GM19372 (cell line): ENCODE measurements at regions not wholly inside any gene's neighbourhood (a gene's known extent, or its start where the extent isn't known, plus 50 kb on each side); places are given as distances from the start of the nearest gene placed in this dataset.

Experiments used
- ATAC-seq: cut with Tn5 transposase; IDR thresholded peaks from one replicate; pipeline ENCODE4 v1.9.1; 2021; ENCODE audit warnings: mild to moderate bottlenecking, low read depth, moderate library complexity; ENCODE audit not compliant: unreplicated experiment

- no peak for ATAC-seq
These were observed 357.9 kb downstream of the KLF12 start for GRCh38 chr13:73776151-73776785.

GRCh38 chr13:73773168-73773549 lies 361.0 kb downstream of the KLF12 start:
- no peak for ATAC-seq

- ATAC-seq, result no peak
These were observed 361.6 kb downstream of the KLF12 start for GRCh38 chr13:73772449-73773167.

DNA sequence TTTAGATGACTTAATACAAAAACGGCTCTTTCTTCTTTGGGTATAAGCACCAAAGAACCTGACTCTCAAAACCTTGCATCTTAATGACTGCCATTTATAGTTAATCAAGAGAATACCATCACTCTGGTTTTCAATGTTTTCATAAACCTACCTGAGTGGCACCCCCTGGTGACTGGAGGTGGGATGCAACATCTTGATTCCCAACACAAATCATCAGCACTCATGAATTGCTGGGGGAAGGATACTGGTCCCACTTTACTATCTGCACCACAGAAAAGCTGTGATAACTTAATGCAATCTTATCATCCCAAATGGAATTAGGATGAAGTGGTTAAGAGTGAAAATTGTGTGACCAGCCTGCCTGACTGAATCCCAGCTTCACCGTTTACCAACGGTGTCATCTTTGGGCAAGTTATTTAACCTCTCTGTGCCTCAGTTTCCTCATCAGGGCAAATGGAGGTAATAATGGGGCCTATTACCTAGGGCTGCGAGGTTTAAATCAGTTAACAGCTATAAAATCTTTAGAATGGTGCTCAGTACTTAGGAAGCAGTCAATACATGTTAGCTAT lies 366.4 kb downstream of the KLF12 start:
- ATAC-seq, result no peak

DNA sequence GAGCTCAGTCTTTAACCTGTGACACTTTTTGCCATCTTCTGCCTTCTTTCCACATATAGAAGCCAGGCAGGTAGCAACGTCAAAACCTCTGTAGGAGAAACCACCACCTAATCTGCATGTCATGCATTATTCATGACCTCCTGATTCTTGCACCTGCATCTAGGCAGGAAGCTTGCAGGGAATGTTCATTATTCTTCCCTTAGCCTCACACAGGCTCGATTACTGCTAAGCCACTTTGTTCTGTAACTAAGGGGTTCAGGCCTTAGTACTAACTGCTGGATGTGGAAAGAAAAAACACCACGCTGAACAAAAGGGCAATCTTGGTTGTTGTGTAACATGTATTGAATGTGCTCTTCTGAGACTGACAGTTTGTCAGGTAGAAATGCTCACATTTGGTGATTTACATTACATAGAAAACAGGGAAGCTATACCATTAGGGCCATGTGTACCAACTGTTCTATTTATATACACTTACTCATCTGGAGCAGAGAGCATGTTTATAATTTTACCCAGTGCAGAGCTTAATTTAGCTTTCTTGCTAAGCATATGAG lies 366.9 kb downstream of the KLF12 start:
- ATAC-seq, result no peak

DNA sequence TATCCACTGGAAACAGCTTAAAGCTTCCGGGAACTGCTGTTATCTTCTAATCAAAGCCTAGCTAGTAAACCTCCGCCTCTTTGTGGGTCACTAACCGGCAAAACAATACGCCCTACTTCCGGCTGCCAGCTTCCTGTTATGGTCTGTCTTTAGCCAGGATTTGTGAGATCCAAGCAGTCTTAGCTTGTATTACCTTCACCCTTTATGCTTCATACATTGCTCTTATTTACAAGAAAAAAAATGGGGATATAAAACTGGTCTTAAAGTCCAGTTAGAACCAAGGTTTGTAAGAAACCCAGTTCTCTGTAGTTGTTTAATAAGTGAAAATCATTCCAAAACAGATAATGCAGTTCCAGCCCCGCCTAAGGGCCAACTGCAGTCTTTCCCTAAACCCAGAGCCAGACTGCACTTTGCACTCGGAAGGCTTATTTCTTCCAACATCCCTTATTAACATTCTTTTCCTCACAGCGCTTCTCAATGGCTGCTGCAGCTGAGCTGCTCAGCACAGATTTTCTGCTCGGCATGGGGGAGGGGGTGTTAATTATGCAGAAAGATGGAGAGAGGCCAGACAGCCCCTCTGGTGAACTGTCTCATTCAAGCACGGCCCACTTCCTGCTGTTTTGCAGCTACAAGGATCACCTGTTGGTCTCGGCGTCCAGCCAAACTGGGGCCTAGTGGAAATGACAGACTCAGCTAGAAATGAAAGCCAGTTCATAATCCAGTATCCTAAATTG lies 368.4 kb downstream of the KLF12 start:
- peak; percentile 67 for ATAC-seq

DNA sequence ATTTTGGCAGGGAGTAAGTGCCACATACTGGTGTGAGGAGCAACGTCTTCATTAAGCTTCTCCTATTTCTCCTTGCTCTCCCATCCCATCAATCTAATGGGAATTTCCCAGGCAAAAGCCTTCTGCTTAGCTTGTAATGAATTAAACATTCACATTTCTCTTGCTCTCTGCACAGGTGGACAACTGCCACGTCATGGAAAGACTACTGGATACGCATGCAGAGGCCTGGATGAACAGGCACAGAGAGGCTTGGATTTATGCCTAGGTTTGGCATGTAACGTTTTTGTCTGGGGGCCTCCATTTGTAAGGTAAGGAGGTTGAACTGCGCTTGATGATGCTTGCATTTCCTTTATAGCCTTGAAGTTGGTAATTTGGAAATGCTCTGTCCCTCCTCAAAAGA lies 374.8 kb downstream of the KLF12 start:
- ATAC-seq, result no peak

GRCh38 chr13:73757481-73758233 lies 376.5 kb downstream of the KLF12 start:
- no peak for ATAC-seq

- no peak for ATAC-seq
These were observed 379.4 kb downstream of the KLF12 start for GRCh38 chr13:73754727-73755292.

- ATAC-seq, result no peak
These were observed 380.0 kb downstream of the KLF12 start for GRCh38 chr13:73754241-73754640.

DNA sequence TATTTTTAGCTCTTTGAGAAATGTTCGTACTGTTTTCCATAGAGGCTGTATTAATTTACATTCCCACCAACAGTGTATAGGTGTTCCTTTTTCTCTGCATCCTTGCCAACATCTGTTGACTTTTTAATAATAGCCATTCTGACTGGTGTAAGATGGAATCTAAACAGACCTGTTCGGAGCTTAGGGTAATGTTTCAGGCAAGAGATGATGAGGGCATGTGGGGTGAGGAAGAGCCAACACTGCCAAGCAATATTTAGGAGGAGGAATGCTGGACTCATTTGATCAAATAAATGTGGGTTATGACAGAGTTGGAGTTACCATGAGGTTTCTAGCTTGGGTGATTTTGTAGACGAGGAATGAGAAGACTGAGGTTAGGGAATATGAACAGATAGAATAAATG lies 382.9 kb downstream of the KLF12 start:
- no peak for ATAC-seq

DNA sequence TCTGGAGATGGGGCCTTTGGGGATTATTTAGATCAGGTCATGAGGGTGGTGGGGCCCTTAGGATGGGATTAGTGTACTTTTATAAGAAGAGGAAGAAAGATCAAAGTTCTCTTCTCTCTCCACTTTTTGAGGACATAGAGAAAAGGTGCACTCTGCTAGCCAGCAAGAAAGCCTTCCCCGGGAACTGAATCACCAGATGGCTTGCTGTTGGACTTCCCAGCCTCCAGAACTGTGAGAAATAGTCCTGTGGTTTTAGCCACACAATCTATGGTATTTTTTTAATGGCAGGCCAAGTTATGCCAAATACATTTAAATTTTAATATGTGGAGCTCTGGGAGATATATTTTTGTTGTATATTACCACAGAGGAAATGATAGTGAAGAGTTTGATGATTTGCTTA lies 385.8 kb downstream of the KLF12 start:
- no peak for ATAC-seq

GRCh38 chr13:73745190-73745589 lies 389.0 kb downstream of the KLF12 start:
- no peak for ATAC-seq

- no peak for ATAC-seq
These were observed 391.2 kb downstream of the KLF12 start for GRCh38 chr13:73742982-73743381.

DNA sequence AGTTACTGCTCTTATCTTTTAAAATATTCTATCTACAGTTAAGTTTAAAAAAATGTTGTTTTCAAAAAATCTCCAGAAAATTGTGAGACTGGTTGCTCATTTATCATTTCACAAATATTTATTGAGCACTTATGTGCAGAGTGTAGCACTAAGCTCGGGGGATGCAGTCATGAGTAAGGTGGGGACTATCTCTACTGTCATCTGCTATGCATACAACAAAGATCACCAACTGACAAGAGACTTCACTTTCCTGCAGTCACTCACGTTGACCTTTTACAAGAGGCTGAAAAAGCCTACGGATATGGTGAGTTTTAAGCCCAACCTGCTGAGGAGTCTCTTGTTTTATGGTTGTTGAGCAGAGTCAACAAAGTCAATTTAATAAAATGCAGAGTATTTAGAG lies 392.5 kb downstream of the KLF12 start:
- ATAC-seq, result no peak

- ATAC-seq, result no peak
These were observed 393.1 kb downstream of the KLF12 start for GRCh38 chr13:73741111-73741510.

GRCh38 chr13:73740666-73741065 lies 393.5 kb downstream of the KLF12 start:
- ATAC-seq, result no peak

DNA sequence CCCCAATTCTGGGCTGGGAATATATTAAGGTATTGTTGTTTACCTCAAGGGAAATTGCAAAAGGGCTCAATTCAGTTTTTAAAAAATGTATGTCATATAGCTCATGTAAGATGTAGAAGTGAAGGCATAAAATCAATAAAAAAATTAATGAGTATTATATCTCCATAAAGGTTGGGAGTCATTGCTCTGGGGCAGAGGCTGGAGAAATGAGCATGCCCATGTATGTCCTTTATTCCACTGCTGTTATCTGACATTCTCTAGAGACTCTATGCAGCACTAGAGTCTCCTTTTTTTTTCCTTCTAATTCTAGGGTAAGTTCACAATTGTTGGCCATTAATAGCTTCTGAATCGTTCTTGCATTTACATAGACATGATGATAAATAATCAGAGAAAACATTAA lies 394.8 kb downstream of the KLF12 start:
- ATAC-seq, result no peak

DNA sequence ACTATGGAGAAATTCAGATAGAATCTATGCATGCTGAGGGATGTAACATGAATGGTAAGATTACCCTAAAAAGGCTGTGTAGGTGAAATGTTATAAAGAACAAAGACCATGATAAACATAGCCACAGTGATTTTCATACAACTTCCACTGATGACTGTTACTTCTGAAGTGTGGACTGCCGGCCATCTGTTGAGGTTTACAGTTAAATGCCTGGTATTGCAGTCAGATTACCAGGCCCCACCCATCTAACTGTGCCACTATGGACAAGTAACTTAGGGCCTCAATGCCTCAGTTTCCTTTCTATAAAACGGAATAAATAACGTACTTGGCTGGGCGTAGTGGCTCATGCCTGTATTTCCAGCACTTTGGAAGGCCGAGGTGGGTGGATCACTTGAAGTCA lies 395.6 kb downstream of the KLF12 start:
- no peak for ATAC-seq

GRCh38 chr13:73737214-73737613 lies 397.0 kb downstream of the KLF12 start:
- ATAC-seq, result no peak
